ENCODE measurements at regions not wholly inside any gene's neighbourhood (a gene's known extent, or its start where the extent isn't known, plus 50 kb on each side); places are given as distances from the start of the nearest gene placed in this dataset.

DNA sequence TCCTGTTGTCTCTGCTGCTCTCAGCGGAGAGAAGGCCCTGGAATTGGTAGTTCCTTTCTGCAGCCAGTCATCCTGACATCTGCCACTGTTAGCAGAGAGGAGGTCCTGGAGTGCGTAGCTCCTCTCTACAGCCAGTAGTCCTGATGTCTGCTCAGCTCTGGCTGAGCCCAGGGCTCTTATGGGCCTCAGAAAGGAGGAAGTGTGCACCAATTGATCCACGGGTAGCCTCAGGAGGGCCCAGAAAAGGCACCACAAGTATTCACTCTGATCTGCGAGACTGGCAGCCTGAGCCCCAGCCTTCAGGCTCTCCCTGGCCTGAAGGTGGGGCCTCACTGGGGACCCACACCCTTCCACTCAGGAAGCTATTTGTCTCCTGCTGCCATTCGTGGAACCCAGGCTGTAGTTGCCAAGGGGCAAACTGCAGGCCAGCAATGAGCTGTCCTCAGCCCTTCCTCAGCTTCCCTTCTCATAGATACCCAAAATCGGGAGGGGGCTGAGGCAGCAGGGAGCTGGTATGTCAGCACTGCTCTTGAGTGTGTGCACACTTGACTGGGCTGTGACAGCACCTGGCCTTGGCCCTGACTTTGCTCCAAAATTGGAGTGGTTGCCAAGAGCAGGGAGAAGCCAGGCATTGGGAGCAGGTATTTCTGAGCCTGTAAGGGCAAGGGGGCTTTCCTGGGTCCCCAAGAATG, 1049.5 kb upstream of the ACO1 start:
- no peak for TF ChIP-seq POLR2A (IDR thresholded peaks at IDR 0.05; ENCODE audit: low read length)
- TF ChIP-seq GATA1 (IDR thresholded peaks at IDR 0.05; ENCODE audit: low read depth, low read length), result no peak

All from erythroblast (primary cell).